K562 (cell line): ENCODE measurements at regions not wholly inside any gene's neighbourhood (a gene's known extent, or its start where the extent isn't known, plus 50 kb on each side); places are given as distances from the start of the nearest gene placed in this dataset.

Experiments used
- CEBPB ChIP-seq: fragments of 450-650 bp; IDR thresholded peaks from 2 replicates; pipeline ENCODE4 v1.6.1; 2016; ENCODE audit warnings: missing genetic modification characterization, missing compliant biosample characterization
- GABPA ChIP-seq: fragments of 200-800 bp; sonication (Bioruptor generic); conservative IDR thresholded peaks from 2 replicates; pipeline ENCODE4 v1.6.1; 2016; ENCODE audit warnings: low read depth, missing genetic modification characterization, missing compliant biosample characterization
- HNRNPUL1 ChIP-seq: fragments of 200-400 bp; formaldehyde crosslinking; IDR thresholded peaks from 2 replicates; pipeline ENCODE4 v1.6.1; 2017; ENCODE audit warnings: low read length
- NCOR1 ChIP-seq: fragments of 450-650 bp; IDR thresholded peaks from 2 replicates; pipeline ENCODE4 v1.6.1; 2016; ENCODE audit warnings: mild to moderate bottlenecking, moderate library complexity
- POLR2A ChIP-seq: fragments of 450-650 bp; conservative IDR thresholded peaks from 2 replicates; pipeline ENCODE4 v1.6.1; 2016
- TARDBP ChIP-seq: fragments of 450-650 bp; IDR thresholded peaks from 2 replicates; pipeline ENCODE4 v1.6.1; 2016
- TEAD4 ChIP-seq, 2 experiments: sonication (generic) in 1 of 2; formaldehyde crosslinking in 1 of 2; IDR thresholded peaks; 2 replicates each; pipeline versions ENCODE4 v1.6.1 to v1.8.0; 2012 to 2022; ENCODE audit warnings: borderline replicate concordance in 1 of 2, inconsistent platforms in 1 of 2, low read length in 1 of 2, mild to moderate bottlenecking in 1 of 2, missing genetic modification reagents in 1 of 2
- TFAP4 ChIP-seq: sonication (generic); formaldehyde crosslinking; IDR thresholded peaks from 2 replicates; pipeline ENCODE4 v1.8.0; 2022; ENCODE audit warnings: missing genetic modification reagents, mild to moderate bottlenecking, moderate library complexity, borderline replicate concordance
- ZBTB11 ChIP-seq, 3 experiments: fragments of 200-800 bp in 1 of 3; fragments of 250-450 bp in 1 of 3; fragments of 450-650 bp in 1 of 3; sonication (Bioruptor Pico) in 1 of 3; sonication (Bioruptor generic) in 1 of 3; formaldehyde crosslinking in 1 of 3; IDR thresholded peaks; 2 replicates each; pipeline versions ENCODE4 v1.6.1 to v1.8.0; 2016 to 2022; ENCODE audit warnings: mild to moderate bottlenecking in 2 of 3, missing genetic modification characterization in 2 of 3, missing compliant biosample characterization in 1 of 3, moderate library complexity in 1 of 3
- ZFX ChIP-seq: sonication (generic); formaldehyde crosslinking; IDR thresholded peaks from 2 replicates; pipeline ENCODE4 v1.8.0; 2022; ENCODE audit warnings: mild to moderate bottlenecking, missing genetic modification reagents, moderate library complexity
- TF ChIP-seq, protein P1 (sequence below): fragments of 450-650 bp; formaldehyde crosslinking; IDR thresholded peaks from 2 replicates; pipeline ENCODE4 v1.4.0; 2022; ENCODE audit warnings: mild to moderate bottlenecking, moderate library complexity

- no peak for TF ChIP-seq ZBTB11 (CRISPR knock-in tag; IDR thresholded peaks at IDR 0.05)
- TF ChIP-seq NCOR1, result no peak
- no peak for TF ChIP-seq TFAP4 (CRISPR knock-in tag)
- no peak for TF ChIP-seq ZFX (CRISPR knock-in tag)
- TF ChIP-seq POLR2A, result no peak
- TF ChIP-seq TARDBP, result no peak
- no peak for TF ChIP-seq GABPA (tag)
- TF ChIP-seq, protein P1, sequence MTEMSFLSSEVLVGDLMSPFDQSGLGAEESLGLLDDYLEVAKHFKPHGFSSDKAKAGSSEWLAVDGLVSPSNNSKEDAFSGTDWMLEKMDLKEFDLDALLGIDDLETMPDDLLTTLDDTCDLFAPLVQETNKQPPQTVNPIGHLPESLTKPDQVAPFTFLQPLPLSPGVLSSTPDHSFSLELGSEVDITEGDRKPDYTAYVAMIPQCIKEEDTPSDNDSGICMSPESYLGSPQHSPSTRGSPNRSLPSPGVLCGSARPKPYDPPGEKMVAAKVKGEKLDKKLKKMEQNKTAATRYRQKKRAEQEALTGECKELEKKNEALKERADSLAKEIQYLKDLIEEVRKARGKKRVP (CRISPR knock-in tag), result no peak
- TF ChIP-seq CEBPB (tag), result no peak
- TF ChIP-seq TEAD4 (IDR thresholded peaks at IDR 0.05; ENCODE audit: low read length), result no peak
- TF ChIP-seq TEAD4 (CRISPR knock-in tag; IDR thresholded peaks at IDR 0.05; ENCODE audit: borderline replicate concordance), result no peak
- no peak for TF ChIP-seq HNRNPUL1
Observed at GRCh38 chr2:35023545-35023944, 1332.0 kb upstream of the CRIM1 start.
